Esophagus muscularis mucosa (tissue), 3 donors: ENCODE measurements at regions not wholly inside any gene's neighbourhood (a gene's known extent, or its start where the extent isn't known, plus 50 kb on each side); places are given as distances from the start of the nearest gene placed in this dataset.

ENCODE experiments used
- EP300 ChIP-seq: sonication (generic); formaldehyde crosslinking; IDR thresholded peaks from one replicate; pipeline ENCODE4 v1.6.1; 2017; ENCODE audit warnings: antibody characterized with exemption
- TF ChIP-seq, protein P1 (sequence below), 3 experiments: fragments of 200-600 bp in 2 of 3; fragments of 450-650 bp in 1 of 3; sonication (generic) in 2 of 3; IDR thresholded peaks; one replicate each; pipeline ENCODE4 v1.5.1; 2017 to 2019; ENCODE audit warnings: antibody characterized with exemption in 3 of 3, mild to moderate bottlenecking in 2 of 3, moderate library complexity in 1 of 3

DNA sequence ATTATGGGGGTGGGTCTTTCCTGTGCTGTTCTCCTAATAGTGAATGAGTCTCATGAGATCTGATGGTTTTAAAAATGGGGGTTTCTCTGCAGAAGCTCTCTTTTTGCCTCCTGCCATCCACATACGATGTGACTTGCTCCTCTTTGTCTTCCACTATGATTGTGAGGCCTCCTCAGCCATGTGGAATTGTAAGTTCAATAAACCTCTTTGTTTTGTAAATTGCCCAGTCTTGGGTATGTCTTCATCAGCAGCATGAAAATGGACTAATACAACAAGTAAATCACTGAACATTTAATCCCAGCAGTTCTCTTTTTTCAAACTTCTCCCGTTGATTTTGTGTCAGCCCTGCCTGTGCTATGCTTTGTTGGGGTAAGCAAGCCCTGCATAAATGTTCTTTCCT, 95.2 kb downstream of the FAM217A start:
- TF ChIP-seq, protein P1, sequence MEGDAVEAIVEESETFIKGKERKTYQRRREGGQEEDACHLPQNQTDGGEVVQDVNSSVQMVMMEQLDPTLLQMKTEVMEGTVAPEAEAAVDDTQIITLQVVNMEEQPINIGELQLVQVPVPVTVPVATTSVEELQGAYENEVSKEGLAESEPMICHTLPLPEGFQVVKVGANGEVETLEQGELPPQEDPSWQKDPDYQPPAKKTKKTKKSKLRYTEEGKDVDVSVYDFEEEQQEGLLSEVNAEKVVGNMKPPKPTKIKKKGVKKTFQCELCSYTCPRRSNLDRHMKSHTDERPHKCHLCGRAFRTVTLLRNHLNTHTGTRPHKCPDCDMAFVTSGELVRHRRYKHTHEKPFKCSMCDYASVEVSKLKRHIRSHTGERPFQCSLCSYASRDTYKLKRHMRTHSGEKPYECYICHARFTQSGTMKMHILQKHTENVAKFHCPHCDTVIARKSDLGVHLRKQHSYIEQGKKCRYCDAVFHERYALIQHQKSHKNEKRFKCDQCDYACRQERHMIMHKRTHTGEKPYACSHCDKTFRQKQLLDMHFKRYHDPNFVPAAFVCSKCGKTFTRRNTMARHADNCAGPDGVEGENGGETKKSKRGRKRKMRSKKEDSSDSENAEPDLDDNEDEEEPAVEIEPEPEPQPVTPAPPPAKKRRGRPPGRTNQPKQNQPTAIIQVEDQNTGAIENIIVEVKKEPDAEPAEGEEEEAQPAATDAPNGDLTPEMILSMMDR (IDR thresholded peaks at IDR 0.05) = no peak
- no peak for TF ChIP-seq EP300
